ENCODE measurements at regions not wholly inside any gene's neighbourhood (a gene's known extent, or its start where the extent isn't known, plus 50 kb on each side); places are given as distances from the start of the nearest gene placed in this dataset.
"Not testable (repeated sequence)": the region's sequence is repeated elsewhere in the genome, so short reads cannot be mapped to it uniquely, and the experiment has no call there.

- H3K4me3 ChIP-seq (ENCODE audit: low read length) = no peak overlapping the region
- DNase-seq (ENCODE audit: low read depth, low spot score) = no peak
Observed at GRCh38 chr10:121324678-121325213, 273.5 kb downstream of the FGFR2 start.

GRCh38 chr10:121325490-121326231 is 272.6 kb downstream of the FGFR2 start:
- no peak overlapping the region for H3K4me3 ChIP-seq (ENCODE audit: low read length)
- no peak for DNase-seq (ENCODE audit: low read depth, low spot score)

GRCh38 chr10:121326905-121327304 is 271.3 kb downstream of the FGFR2 start:
- no peak for DNase-seq (ENCODE audit: low read depth, low spot score)
- H3K4me3 ChIP-seq (ENCODE audit: low read length) = no peak overlapping the region

GRCh38 chr10:121327727-121328126 is 270.5 kb downstream of the FGFR2 start:
- H3K4me3 ChIP-seq (ENCODE audit: low read length) = no peak overlapping the region
- no peak for DNase-seq (ENCODE audit: low read depth, low spot score)

- not testable (repeated sequence) for DNase-seq (ENCODE audit: low read depth, low spot score); H3K4me3 ChIP-seq (ENCODE audit: low read length)
Observed at GRCh38 chr10:121329631-121330030, 268.6 kb downstream of the FGFR2 start.

GRCh38 chr10:121330563-121330962 is 267.7 kb downstream of the FGFR2 start:
- no peak overlapping the region for H3K4me3 ChIP-seq (ENCODE audit: low read length)
- no peak for DNase-seq (ENCODE audit: low read depth, low spot score)

GRCh38 chr10:121332353-121332752 is 265.9 kb downstream of the FGFR2 start:
- DNase-seq (ENCODE audit: low read depth, low spot score) = no peak
- no peak overlapping the region for H3K4me3 ChIP-seq (ENCODE audit: low read length)

GRCh38 chr10:121332829-121333765 is 265.1 kb downstream of the FGFR2 start:
- DNase-seq (ENCODE audit: low read depth, low spot score) = no peak
- no peak overlapping the region for H3K4me3 ChIP-seq (ENCODE audit: low read length)

GRCh38 chr10:121335386-121335925 is 262.8 kb downstream of the FGFR2 start:
- no peak for DNase-seq (ENCODE audit: low read depth, low spot score)
- H3K4me3 ChIP-seq (ENCODE audit: low read length) = no peak overlapping the region

GRCh38 chr10:121337427-121337826 is 260.8 kb downstream of the FGFR2 start:
- no peak overlapping the region for H3K4me3 ChIP-seq (ENCODE audit: low read length)

GRCh38 chr10:121338206-121338980 is 259.9 kb downstream of the FGFR2 start:
- no peak for DNase-seq (ENCODE audit: low read depth, low spot score)
- H3K4me3 ChIP-seq (ENCODE audit: low read length) = no peak overlapping the region

More at GRCh38 chr10:121337427-121337826, 260.8 kb downstream of the FGFR2 start:
- DNase-seq (ENCODE audit: low read depth, low spot score) = no peak

GRCh38 chr10:121339114-121339513 is 259.1 kb downstream of the FGFR2 start:
- H3K4me3 ChIP-seq (ENCODE audit: low read length) = no peak overlapping the region
- no peak for DNase-seq (ENCODE audit: low read depth, low spot score)

GRCh38 chr10:121340271-121340831 is 257.9 kb downstream of the FGFR2 start:
- H3K4me3 ChIP-seq (ENCODE audit: low read length) = no peak overlapping the region
- no peak for DNase-seq (ENCODE audit: low read depth, low spot score)

- DNase-seq (ENCODE audit: low read depth, low spot score) = no peak
- H3K4me3 ChIP-seq (ENCODE audit: low read length) = no peak overlapping the region
Observed at GRCh38 chr10:121351540-121351939, 246.7 kb downstream of the FGFR2 start.

- no peak for DNase-seq (ENCODE audit: low read depth, low spot score)
- H3K4me3 ChIP-seq (ENCODE audit: low read length) = no peak overlapping the region
Observed at GRCh38 chr10:121352231-121352855, 245.9 kb downstream of the FGFR2 start.

GRCh38 chr10:121355161-121355560 is 243.1 kb downstream of the FGFR2 start:
- DNase-seq (ENCODE audit: low read depth, low spot score) = no peak
- H3K4me3 ChIP-seq (ENCODE audit: low read length) = no peak overlapping the region

GRCh38 chr10:121356183-121356582 is 242.1 kb downstream of the FGFR2 start:
- no peak overlapping the region for H3K4me3 ChIP-seq (ENCODE audit: low read length)
- DNase-seq (ENCODE audit: low read depth, low spot score) = no peak

- no peak for DNase-seq (ENCODE audit: low read depth, low spot score)
- no peak overlapping the region for H3K4me3 ChIP-seq (ENCODE audit: low read length)
Observed at GRCh38 chr10:121357401-121357800, 240.8 kb downstream of the FGFR2 start.

Measured in Jurkat, Clone E6-1 (cell line).